Loucy (cell line): ENCODE measurements at regions not wholly inside any gene's neighbourhood (a gene's known extent, or its start where the extent isn't known, plus 50 kb on each side); places are given as distances from the start of the nearest gene placed in this dataset.

Source experiments
- CTCF ChIP-seq: fragments of 200-600 bp; sonication (generic); conservative IDR thresholded peaks from 2 replicates; pipeline ENCODE4 v1.5.1; 2014; ENCODE audit warnings: mild to moderate bottlenecking, antibody characterized with exemption, low read length
- EZH2phosphoT487 ChIP-seq: fragments of 200-600 bp; IDR thresholded peaks from 2 replicates; pipeline ENCODE4 v1.6.1; 2018; ENCODE audit warnings: antibody characterized with exemption, mild to moderate bottlenecking, moderate library complexity, borderline replicate concordance

DNA sequence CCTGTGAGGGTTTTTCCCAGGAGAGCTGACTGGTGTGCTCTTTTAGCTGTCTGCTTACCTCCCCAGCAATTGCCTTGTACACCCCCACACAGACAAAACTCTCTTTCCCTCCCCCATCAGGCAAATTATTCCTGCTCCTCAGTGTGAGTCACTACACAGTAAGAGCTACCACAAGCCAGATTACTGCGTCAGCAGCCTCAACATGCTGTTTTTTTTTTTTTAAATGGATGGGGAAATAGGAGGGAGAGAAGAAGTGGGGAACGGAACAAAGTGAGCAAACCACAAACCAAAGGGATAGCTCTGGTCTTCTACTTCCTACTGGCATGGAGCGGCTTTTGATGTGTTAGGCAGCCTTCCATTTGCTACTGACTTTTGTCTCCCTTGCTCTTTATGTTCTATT, 107.5 kb upstream of the ACSL4 start:
- TF ChIP-seq CTCF (no peak), EZH2phosphoT487 (no peak)
